ENCODE measurements at regions not wholly inside any gene's neighbourhood (a gene's known extent, or its start where the extent isn't known, plus 50 kb on each side); places are given as distances from the start of the nearest gene placed in this dataset.

GRCh38 chr7:46713868-46714596 is 793.0 kb upstream of the IGFBP3 start (continued):
- TF ChIP-seq ZNF532 (CRISPR knock-in tag; IDR thresholded peaks at IDR 0.05; ENCODE audit: borderline replicate concordance) (no peak), PREB (CRISPR knock-in tag; IDR thresholded peaks at IDR 0.05; ENCODE audit: borderline replicate concordance) (no peak), CDX4 (CRISPR knock-in tag; IDR thresholded peaks at IDR 0.05; ENCODE audit: borderline replicate concordance) (no peak), ARID4B (CRISPR knock-in tag; IDR thresholded peaks at IDR 0.05; ENCODE audit: borderline replicate concordance) (no peak), ZNF263 (CRISPR knock-in tag; IDR thresholded peaks at IDR 0.05; ENCODE audit: low read depth) (no peak), NFATC4 (CRISPR knock-in tag; IDR thresholded peaks at IDR 0.05) (no peak), FOXP1 (CRISPR knock-in tag; IDR thresholded peaks at IDR 0.05; ENCODE audit: borderline replicate concordance) (no peak), MXD4 (CRISPR knock-in tag; IDR thresholded peaks at IDR 0.05; ENCODE audit: borderline replicate concordance) (no peak)

- ChIA-PET POLR2A (no interaction called here), CTCF (no interaction called here)
- Mint-ChIP-seq H3K27ac (no peak overlapping the region), H3K9me3 (peaks cover 9% of the 10 kb centered on the region), H3K4me1 (peaks cover 10% of the 10 kb centered on the region), H3K27me3 (ENCODE audit: low read depth) (no peaks in the 10 kb centered on the region), H3K4me3 (no peak overlapping the region), H3K36me3 (peaks cover 4% of the 10 kb centered on the region)
- TF ChIP-seq ZNF423 (CRISPR knock-in tag; IDR thresholded peaks at IDR 0.05), result no peak
- no peak for TF ChIP-seq ZNF263 (CRISPR knock-in tag; IDR thresholded peaks at IDR 0.05; ENCODE audit: low read depth)
- ATAC-seq, result no peak
- no peak for DNase-seq (ENCODE audit: low spot score)
These were observed 789.9 kb upstream of the IGFBP3 start for GRCh38 chr7:46710927-46711326.

GRCh38 chr7:46707973-46708372 is 786.9 kb upstream of the IGFBP3 start:
- Mint-ChIP-seq H3K27ac (no peak overlapping the region), H3K9me3 (peaks cover 9% of the 10 kb centered on the region), H3K4me1 (peaks cover 12% of the 10 kb centered on the region), H3K27me3 (ENCODE audit: low read depth) (no peaks in the 10 kb centered on the region), H3K4me3 (no peak overlapping the region), H3K36me3 (peaks cover 4% of the 10 kb centered on the region)
- DNase-seq (ENCODE audit: low spot score) (no peak), ATAC-seq (no peak)
- ChIA-PET CTCF (no interaction called here), POLR2A (no interaction called here)
- no peak for TF ChIP-seq ZNF416 (CRISPR knock-in tag; IDR thresholded peaks at IDR 0.05)
- no peak for TF ChIP-seq GRHL2 (CRISPR knock-in tag; IDR thresholded peaks at IDR 0.05; ENCODE audit: insufficient replicate concordance, severe bottlenecking)
